Liver (tissue), 7 donors: ENCODE measurements at regions not wholly inside any gene's neighbourhood (a gene's known extent, or its start where the extent isn't known, plus 50 kb on each side); places are given as distances from the start of the nearest gene placed in this dataset.

Experiments used
- DNase-seq: peaks from one replicate; pipeline ENCODE4 v3.0.0-alpha.2; 2017; ENCODE audit warnings: low spot score
- H3K27ac ChIP-seq, 2 donors: one replicate each; pipeline ENCODE4 v1.7.0; 2013; ENCODE audit warnings: inconsistent platforms in 2 of 2, low read length in 2 of 2, control low read depth in 1 of 2, low read depth in 1 of 2, mild to moderate bottlenecking in 1 of 2
- H3K27me3 ChIP-seq, 4 donors: one replicate each; pipeline versions ENCODE4 v1.6.1 to v1.7.0; 2013; ENCODE audit warnings: low read length in 3 of 4, inconsistent platforms in 1 of 4, mild to moderate bottlenecking in 1 of 4, moderate library complexity in 1 of 4; ENCODE audit not compliant: control insufficient read depth in 4 of 4, insufficient read depth in 4 of 4
- H3K36me3 ChIP-seq, 4 donors: one replicate each; pipeline versions ENCODE4 v1.6.1 to v1.7.0; 2013; ENCODE audit warnings: low read length in 3 of 4, mild to moderate bottlenecking in 3 of 4, low read depth in 1 of 4, moderate library complexity in 1 of 4; ENCODE audit not compliant: control insufficient read depth in 4 of 4, insufficient read depth in 3 of 4
- H3K4me1 ChIP-seq, 4 donors: one replicate each; pipeline versions ENCODE4 v1.6.1 to v1.7.0; 2013; ENCODE audit warnings: low read length in 3 of 4, mild to moderate bottlenecking in 3 of 4, moderate library complexity in 1 of 4; ENCODE audit not compliant: control insufficient read depth in 4 of 4, insufficient read depth in 4 of 4
- H3K4me3 ChIP-seq, 3 donors: one replicate each; pipeline versions ENCODE4 v1.6.1 to v1.7.0; 2013; ENCODE audit warnings: low read length in 3 of 3, control low read depth in 1 of 3, low read depth in 1 of 3, mild to moderate bottlenecking in 1 of 3
- H3K9ac ChIP-seq, 2 donors: one replicate each; pipeline ENCODE4 v1.7.0; 2013; ENCODE audit warnings: low read length in 2 of 2, mild to moderate bottlenecking in 2 of 2, moderate library complexity in 2 of 2, control low read depth in 1 of 2, low read depth in 1 of 2
- H3K9me3 ChIP-seq, 4 donors: one replicate each; pipeline versions ENCODE4 v1.6.1 to v1.7.0; 2013; ENCODE audit warnings: low read length in 3 of 4; ENCODE audit not compliant: control insufficient read depth in 4 of 4
- EGR1 ChIP-seq, 2 donors: IDR thresholded peaks; 2 replicates each; pipeline ENCODE4 v1.6.1; 2016 to 2018; ENCODE audit warnings: antibody characterized with exemption in 2 of 2, low read depth in 2 of 2
- FOXA1 ChIP-seq: IDR thresholded peaks from 2 replicates; pipeline ENCODE4 v1.6.1; 2016; ENCODE audit warnings: antibody characterized with exemption
- GABPA ChIP-seq, 2 donors: IDR thresholded peaks in 1 of 2; conservative IDR thresholded peaks in 1 of 2; 2 replicates each; pipeline ENCODE4 v1.6.1; 2016; ENCODE audit warnings: antibody characterized with exemption in 2 of 2, mild to moderate bottlenecking in 1 of 2, moderate library complexity in 1 of 2
- HNF4A ChIP-seq, 2 donors: conservative IDR thresholded peaks; 2 replicates each; pipeline ENCODE4 v1.6.1; 2016; ENCODE audit warnings: antibody characterized with exemption in 2 of 2, mild to moderate bottlenecking in 2 of 2
- HNF4G ChIP-seq: IDR thresholded peaks from 2 replicates; pipeline ENCODE4 v1.6.1; 2016; ENCODE audit warnings: antibody characterized with exemption
- JUND ChIP-seq, 2 donors: IDR thresholded peaks; 2 replicates each; pipeline ENCODE4 v1.6.1; 2016; ENCODE audit warnings: antibody characterized with exemption in 2 of 2
- MAX ChIP-seq: IDR thresholded peaks from 2 replicates; pipeline ENCODE4 v1.6.1; 2016; ENCODE audit warnings: antibody characterized with exemption
- NR2F2 ChIP-seq: IDR thresholded peaks from 2 replicates; pipeline ENCODE4 v1.6.1; 2016; ENCODE audit warnings: antibody characterized with exemption
- RAD21 ChIP-seq, 2 donors: IDR thresholded peaks; 2 replicates each; pipeline ENCODE4 v1.6.1; 2016; ENCODE audit warnings: antibody characterized with exemption in 2 of 2, mild to moderate bottlenecking in 2 of 2
- RXRA ChIP-seq, 2 donors: IDR thresholded peaks; 2 replicates each; pipeline ENCODE4 v1.6.1; 2017 to 2018; ENCODE audit warnings: antibody characterized with exemption in 2 of 2, mild to moderate bottlenecking in 1 of 2
- SP1 ChIP-seq: IDR thresholded peaks from 2 replicates; pipeline ENCODE4 v1.6.1; 2018; ENCODE audit warnings: antibody characterized with exemption, mild to moderate bottlenecking
- TAF1 ChIP-seq: conservative IDR thresholded peaks from 2 replicates; pipeline ENCODE4 v1.6.1; 2016; ENCODE audit warnings: antibody characterized with exemption, mild to moderate bottlenecking
- YY1 ChIP-seq: IDR thresholded peaks from 2 replicates; pipeline ENCODE4 v1.6.1; 2016; ENCODE audit warnings: antibody characterized with exemption, mild to moderate bottlenecking
- WGBS: extraction: QIAGEN DNeasy Blood & Tissue Kit; methylation state at CpG from one replicate; pipeline ENCODE4 v1.1.7; 2013; 5-methylcytosine and 5-hydroxymethylcytosine counted together
- TF ChIP-seq, protein P1 (sequence below): IDR thresholded peaks from 2 replicates; pipeline ENCODE4 v1.6.1; 2016; ENCODE audit warnings: antibody characterized with exemption, mild to moderate bottlenecking
- TF ChIP-seq, protein P2 (sequence below): IDR thresholded peaks from 2 replicates; pipeline ENCODE4 v1.6.1; 2016; ENCODE audit warnings: antibody characterized with exemption
- donor health status: healthy.
- donor health status: healthy.
- donor health status: healthy.
- donor health status: healthy.

GRCh38 chr2:71793926-71794325 lies 340.6 kb downstream of the DYSF start:
- H3K9ac ChIP-seq, result no peak overlapping the region
- DNase-seq, result no peak
- H3K4me3 ChIP-seq, result no peak overlapping the region
- peaks cover 0 to 2% (median 0%) of the 10 kb centered on the region in 4 donors for H3K4me1 ChIP-seq
- no peaks in the 10 kb centered on the region for H3K27me3 ChIP-seq
- TF ChIP-seq RAD21 (IDR thresholded peaks at IDR 0.05) (no peak), MAX (no peak), JUND (IDR thresholded peaks at IDR 0.05) (no peak), EGR1 (IDR thresholded peaks at IDR 0.05; ENCODE audit: low read depth in 2 of 2) (no peak), NR2F2 (no peak)
- WGBS, result 95% methylated on average over 2 of the region's 2 CpGs
- H3K9me3 ChIP-seq, result no peaks in the 10 kb centered on the region
- H3K27ac ChIP-seq, result no peak overlapping the region
- no peaks in the 10 kb centered on the region for H3K36me3 ChIP-seq

DNA sequence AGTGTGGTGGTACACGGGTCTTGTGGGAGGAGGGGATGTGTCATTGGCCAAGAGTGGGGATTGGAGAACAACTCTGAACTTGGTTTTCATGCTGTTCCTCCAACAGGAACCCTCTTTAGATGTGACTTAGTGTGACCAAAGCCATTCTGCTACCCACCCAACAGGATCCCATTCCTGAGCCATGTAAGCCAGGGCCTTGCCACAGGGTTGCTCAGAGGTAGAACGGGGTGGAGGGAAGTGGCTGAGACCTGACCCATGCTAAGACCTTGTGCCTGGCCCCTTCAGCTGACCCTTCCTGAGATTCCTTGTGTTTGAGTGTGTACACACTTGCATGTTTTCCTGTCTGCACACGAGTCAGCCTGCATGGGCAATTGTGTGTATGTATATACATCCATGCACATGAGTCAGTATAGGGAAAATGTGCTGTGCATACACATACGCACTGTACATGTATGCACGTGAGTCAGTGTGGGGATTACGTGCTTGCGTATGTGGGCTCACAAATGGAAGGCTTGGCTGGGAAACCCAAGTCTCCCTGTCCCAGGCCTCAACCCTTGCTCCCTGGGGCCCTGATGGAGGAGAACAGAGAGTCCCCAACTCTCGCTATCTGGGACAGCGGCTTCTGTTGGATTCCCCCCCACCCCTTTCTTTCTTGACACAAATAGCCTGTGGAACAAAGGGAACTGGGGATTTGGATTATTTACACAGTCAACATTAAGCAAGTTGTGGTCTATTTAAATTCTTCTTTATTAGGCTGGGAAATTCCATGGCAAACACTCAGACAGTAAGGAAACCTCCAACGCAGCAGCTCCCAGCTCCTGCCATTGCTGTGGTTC lies 339.8 kb downstream of the DYSF start:
- TF ChIP-seq NR2F2, result no peak
- H3K4me1 ChIP-seq, result no peaks in the 10 kb centered on the region
- DNase-seq, result no peak
- no peak overlapping the region for H3K27ac ChIP-seq
- H3K9ac ChIP-seq, result no peak overlapping the region
- H3K36me3 ChIP-seq, result no peaks in the 10 kb centered on the region
- no peaks in the 10 kb centered on the region for H3K9me3 ChIP-seq
- no peak overlapping the region for H3K4me3 ChIP-seq
- WGBS, result 93% methylated on average over 10 of the region's 10 CpGs
- H3K27me3 ChIP-seq, result no peaks in the 10 kb centered on the region

- TF ChIP-seq HNF4G (no peak), TAF1 (no peak), FOXA1 (no peak)
- WGBS, result 90% methylated on average over 14 of the region's 14 CpGs
- Histone ChIP-seq H3K4me3 (no peak overlapping the region), H3K36me3 (no peaks in the 10 kb centered on the region), H3K4me1 (no peaks in the 10 kb centered on the region), H3K9me3 (no peaks in the 10 kb centered on the region), H3K27me3 (no peaks in the 10 kb centered on the region), H3K27ac (no peak overlapping the region), H3K9ac (no peak overlapping the region)
- no peak for DNase-seq
Measured at GRCh38 chr2:71791501-71792135, 338.3 kb downstream of the DYSF start.

GRCh38 chr2:71791061-71791450 lies 337.7 kb downstream of the DYSF start:
- WGBS, result 83% methylated on average over 2 of the region's 2 CpGs
- no peaks in the 10 kb centered on the region for H3K36me3 ChIP-seq
- DNase-seq, result no peak
- TF ChIP-seq, protein P1, sequence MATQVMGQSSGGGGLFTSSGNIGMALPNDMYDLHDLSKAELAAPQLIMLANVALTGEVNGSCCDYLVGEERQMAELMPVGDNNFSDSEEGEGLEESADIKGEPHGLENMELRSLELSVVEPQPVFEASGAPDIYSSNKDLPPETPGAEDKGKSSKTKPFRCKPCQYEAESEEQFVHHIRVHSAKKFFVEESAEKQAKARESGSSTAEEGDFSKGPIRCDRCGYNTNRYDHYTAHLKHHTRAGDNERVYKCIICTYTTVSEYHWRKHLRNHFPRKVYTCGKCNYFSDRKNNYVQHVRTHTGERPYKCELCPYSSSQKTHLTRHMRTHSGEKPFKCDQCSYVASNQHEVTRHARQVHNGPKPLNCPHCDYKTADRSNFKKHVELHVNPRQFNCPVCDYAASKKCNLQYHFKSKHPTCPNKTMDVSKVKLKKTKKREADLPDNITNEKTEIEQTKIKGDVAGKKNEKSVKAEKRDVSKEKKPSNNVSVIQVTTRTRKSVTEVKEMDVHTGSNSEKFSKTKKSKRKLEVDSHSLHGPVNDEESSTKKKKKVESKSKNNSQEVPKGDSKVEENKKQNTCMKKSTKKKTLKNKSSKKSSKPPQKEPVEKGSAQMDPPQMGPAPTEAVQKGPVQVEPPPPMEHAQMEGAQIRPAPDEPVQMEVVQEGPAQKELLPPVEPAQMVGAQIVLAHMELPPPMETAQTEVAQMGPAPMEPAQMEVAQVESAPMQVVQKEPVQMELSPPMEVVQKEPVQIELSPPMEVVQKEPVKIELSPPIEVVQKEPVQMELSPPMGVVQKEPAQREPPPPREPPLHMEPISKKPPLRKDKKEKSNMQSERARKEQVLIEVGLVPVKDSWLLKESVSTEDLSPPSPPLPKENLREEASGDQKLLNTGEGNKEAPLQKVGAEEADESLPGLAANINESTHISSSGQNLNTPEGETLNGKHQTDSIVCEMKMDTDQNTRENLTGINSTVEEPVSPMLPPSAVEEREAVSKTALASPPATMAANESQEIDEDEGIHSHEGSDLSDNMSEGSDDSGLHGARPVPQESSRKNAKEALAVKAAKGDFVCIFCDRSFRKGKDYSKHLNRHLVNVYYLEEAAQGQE, result no peak
- TF ChIP-seq, protein P2, sequence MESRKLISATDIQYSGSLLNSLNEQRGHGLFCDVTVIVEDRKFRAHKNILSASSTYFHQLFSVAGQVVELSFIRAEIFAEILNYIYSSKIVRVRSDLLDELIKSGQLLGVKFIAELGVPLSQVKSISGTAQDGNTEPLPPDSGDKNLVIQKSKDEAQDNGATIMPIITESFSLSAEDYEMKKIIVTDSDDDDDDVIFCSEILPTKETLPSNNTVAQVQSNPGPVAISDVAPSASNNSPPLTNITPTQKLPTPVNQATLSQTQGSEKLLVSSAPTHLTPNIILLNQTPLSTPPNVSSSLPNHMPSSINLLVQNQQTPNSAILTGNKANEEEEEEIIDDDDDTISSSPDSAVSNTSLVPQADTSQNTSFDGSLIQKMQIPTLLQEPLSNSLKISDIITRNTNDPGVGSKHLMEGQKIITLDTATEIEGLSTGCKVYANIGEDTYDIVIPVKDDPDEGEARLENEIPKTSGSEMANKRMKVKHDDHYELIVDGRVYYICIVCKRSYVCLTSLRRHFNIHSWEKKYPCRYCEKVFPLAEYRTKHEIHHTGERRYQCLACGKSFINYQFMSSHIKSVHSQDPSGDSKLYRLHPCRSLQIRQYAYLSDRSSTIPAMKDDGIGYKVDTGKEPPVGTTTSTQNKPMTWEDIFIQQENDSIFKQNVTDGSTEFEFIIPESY, result no peak
- TF ChIP-seq RAD21 (IDR thresholded peaks at IDR 0.05) (no peak), YY1 (no peak), HNF4A (conservative IDR thresholded peaks at IDR 0.05) (no peak), SP1 (no peak), TAF1 (no peak), MAX (no peak), RXRA (IDR thresholded peaks at IDR 0.05) (no peak), GABPA (IDR thresholded peaks at IDR 0.05 in 1 of 2, conservative IDR thresholded peaks at IDR 0.05 in 1 of 2) (no peak), NR2F2 (no peak), FOXA1 (no peak)

More at GRCh38 chr2:71791061-71791450, 337.7 kb downstream of the DYSF start:
- H3K4me3 ChIP-seq, result no peak overlapping the region
- no peaks in the 10 kb centered on the region for H3K9me3 ChIP-seq
- H3K27me3 ChIP-seq, result no peaks in the 10 kb centered on the region
- no peaks in the 10 kb centered on the region for H3K4me1 ChIP-seq
- H3K27ac ChIP-seq, result no peak overlapping the region
- no peak overlapping the region for H3K9ac ChIP-seq
